ENCODE measurements at regions not wholly inside any gene's neighbourhood (a gene's known extent, or its start where the extent isn't known, plus 50 kb on each side); places are given as distances from the start of the nearest gene placed in this dataset.

- DNase-seq: no peak
These were observed 67.0 kb upstream of the TMLHE start for GRCh38 chrX:155679715-155680114.

GRCh38 chrX:155673338-155673737 is 60.6 kb upstream of the TMLHE start:
- DNase-seq: no peak

- no peak for DNase-seq
These were observed 54.0 kb upstream of the TMLHE start for GRCh38 chrX:155666741-155667140.

Data from stimulated activated CD4-positive, alpha-beta T cell treated with anti-CD3 and anti-CD28 coated beads, Interleukin-1b, Interleukin-23, amount 100 ng/mL, for 48 hours (primary cell).